ENCODE measurements at regions not wholly inside any gene's neighbourhood (a gene's known extent, or its start where the extent isn't known, plus 50 kb on each side); places are given as distances from the start of the nearest gene placed in this dataset.

DNA sequence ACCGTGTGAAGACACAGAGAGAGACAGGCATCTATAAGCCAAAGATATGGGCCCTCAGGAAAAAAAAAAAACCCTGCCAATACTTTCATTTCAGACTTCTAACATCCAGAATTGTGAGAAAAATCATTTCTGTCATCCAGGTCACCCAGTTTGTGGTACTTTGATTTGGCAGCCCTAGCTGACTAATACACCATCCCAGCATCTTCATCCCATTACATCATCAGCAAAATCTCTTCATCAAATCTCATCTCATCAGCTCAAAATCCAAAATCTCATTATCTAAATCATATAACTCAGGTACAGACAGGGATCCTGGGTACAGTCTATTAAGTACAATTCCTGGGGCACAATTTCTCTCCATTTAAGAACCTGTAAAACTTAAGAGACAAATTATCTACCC lies 51.9 kb upstream of the GJA8 start:
- ChIA-PET CTCF (no interaction called here), POLR2A (no interaction called here)

DNA sequence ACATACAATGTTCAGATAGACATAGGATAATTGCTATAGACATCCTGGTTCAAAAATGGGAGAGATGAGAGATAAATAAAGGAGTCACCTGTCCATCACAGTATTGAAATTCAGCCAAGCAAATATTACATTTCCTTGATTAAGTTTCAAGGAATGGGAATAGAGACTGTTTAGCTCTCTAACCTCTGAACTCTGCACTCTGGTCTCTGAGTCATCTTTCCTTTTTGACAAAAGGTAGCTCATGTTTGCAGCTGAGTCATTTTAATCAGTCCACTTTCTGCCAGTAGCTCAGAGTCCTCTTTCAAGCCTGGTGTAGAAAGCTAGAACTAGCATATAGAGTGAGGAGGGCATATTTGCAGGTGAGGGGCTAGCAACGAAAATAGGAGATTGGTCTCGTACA lies 51.4 kb upstream of the GJA8 start:
- ChIA-PET CTCF (no interaction called here), POLR2A (no interaction called here)

DNA sequence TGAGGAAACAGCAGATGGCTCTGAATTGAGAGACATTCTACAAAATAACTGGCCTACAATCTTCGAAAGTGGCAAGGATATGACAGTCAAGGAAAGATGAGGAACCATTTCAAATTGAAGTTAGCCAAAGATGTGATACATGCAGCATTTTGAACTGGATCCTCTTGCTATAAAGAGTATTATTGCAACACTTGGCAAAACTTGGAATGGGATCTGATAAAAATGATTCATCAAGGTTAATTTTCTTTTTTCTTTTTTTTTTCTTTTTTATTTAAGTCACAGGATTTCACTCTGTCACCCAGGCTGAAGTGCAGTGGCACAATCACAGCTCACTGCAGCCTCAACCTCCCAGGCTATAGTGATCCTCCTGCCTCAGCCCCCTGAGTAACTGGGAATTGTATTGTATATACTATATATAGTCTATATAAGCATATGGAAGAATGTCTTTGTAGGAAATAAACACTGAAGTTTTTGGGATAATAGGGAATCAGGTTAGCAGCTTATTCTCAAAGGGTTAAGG lies 49.8 kb upstream of the GJA8 start:
- CTCF ChIA-PET, result no interaction called here
- POLR2A ChIA-PET, result no interaction called here

Measured in activated CD8-positive, alpha-beta memory T cell treated with anti-CD3 and anti-CD28 coated beads for 36 hours (primary cell).